HG03139 (cell line): ENCODE measurements at regions not wholly inside any gene's neighbourhood (a gene's known extent, or its start where the extent isn't known, plus 50 kb on each side); places are given as distances from the start of the nearest gene placed in this dataset.

Experiments
- ATAC-seq: cut with Tn5 transposase; IDR thresholded peaks from one replicate; pipeline ENCODE4 v1.9.1; 2021; ENCODE audit not compliant: unreplicated experiment

GRCh38 chr20:23155141-23155590, 69.0 kb upstream of the CD93 start:
- ATAC-seq, result no peak

GRCh38 chr20:23153696-23154341, 67.7 kb upstream of the CD93 start:
- no peak for ATAC-seq

DNA sequence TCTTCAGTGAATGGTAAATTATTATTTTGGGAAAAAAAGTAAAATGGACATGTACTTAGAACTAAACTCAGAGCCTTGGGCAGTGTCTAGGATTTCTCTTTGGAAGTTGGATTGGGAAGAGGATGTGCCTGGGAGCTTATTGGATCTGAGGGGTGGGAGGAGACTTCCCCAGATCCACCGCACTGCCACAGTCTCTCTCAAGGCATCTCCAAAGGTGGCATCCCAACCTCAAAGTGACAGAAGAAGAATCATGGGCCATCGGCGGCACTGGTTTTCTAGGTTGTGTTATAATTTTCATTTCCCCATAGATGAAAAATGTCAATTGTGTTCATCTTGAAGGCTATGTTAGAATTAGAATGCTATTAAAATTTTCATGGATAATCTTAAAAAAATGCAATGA, 66.8 kb upstream of the CD93 start:
- ATAC-seq, result no peak

DNA sequence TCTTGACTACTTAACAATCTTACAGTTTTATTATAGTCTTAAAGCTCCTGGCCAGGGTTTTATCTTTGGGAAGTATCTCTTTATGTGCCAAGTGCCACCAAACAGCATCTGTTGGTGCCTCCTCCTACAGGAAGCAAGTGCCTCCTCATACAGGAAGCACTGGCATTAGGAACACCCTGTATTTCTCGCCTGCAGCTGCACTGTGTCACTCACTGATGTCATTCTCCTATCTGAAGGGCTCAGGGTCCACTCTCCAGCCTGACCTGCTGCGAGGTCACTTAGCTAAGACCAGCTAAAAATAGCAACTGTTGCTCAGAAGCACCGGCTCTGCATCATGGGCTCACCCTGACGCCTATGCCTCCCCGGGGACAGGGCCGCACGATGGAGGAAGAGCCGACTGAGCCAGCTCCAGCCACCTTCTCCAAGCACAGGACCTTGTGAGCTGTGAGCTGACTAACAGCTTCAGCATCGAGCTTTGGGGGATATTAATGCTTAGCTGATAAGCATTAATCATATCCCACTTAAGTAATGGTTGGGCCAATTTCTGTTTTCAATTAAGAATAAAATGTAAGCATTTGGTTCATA, 66.3 kb upstream of the CD93 start:
- no peak for ATAC-seq

- no peak for ATAC-seq
Measured at GRCh38 chr20:23151885-23152284, 65.8 kb upstream of the CD93 start.

- no peak for ATAC-seq
Measured at GRCh38 chr20:23151008-23151703, 65.0 kb upstream of the CD93 start.

- no peak for ATAC-seq
Measured at GRCh38 chr20:23150304-23151007, 64.3 kb upstream of the CD93 start.

DNA sequence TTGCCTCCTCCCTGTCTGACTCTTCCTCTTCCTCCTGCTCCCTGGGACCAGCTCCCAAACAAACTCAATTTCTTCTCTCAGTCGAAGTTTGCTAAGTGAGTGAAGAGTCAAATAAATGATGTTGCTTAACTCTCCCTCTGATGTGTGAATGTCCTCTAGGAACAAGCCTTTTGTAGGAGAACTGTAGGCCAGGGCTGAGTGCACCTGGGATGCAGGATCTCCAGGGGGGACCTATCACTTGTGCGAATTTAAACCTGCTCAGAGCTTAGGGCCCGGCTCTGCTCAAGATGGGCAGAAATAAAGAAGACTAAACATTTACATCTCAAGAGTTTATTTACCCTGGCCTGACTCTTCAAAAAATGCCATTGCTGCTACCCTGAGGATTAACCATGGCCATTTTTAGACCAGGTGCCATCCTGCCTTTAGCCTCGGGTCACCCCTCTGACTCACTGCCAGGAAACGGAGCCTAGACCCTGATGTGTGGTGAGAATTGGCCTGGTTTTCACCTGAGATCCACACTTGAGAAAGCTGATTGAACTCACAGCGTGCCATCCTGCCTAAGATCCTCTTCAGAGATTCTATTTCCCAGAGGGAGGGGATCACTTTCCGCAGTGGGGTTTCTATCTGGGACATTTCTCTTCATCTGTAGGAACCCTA, 63.6 kb upstream of the CD93 start:
- no peak for ATAC-seq

GRCh38 chr20:23148731-23149570, 62.8 kb upstream of the CD93 start:
- ATAC-seq, result no peak

DNA sequence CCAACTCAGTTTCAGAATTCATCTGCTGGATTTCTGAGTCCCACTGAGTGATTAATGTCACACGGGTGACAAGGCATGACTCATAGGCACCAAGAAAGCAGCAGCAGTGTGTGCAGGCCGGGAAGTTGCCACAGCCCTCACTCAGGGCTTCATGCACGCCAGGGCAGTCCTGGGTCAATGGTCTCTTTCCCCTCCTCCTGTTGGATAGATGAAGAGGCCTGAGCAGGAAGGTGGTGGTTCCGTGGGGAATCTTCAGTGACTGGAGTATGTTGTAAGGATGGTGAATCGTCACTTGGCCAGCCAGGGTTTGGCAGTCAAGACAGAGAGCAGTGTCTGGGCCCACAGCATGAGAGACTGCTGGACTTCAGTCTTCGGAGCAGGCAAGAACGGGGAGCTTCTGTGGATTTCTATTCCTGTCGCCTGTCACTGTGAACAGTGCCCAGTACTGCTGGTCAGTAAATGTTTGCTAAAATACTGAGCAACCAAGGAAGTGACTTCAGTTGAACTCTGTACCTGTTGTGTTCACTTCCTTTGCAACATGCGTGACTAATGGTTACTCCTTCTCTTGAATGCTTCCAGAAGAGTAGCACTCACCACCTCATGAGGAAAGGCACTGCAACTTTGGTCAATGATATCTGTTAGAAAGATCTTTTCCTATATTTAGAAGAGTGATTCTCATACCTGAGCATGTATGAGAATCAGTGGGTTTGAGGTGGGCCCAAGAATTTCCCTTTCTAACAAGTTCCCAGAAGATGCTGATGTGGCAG, 62.0 kb upstream of the CD93 start:
- peak; percentile 40 for ATAC-seq

DNA sequence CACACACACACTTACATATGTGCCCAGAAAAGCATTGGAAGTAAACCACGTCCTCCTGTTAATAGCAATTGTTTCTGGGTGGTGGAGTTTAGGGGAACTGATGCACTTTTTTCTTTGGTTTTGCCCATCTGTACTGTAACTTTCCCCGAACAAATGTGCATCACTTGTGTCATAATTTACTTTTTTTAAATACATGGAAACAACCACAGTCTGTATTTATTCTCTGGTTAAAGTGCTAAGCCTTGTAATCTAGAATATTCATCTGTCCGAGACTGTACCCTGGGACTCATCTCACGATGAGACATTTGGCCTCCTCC, 61.5 kb upstream of the CD93 start:
- ATAC-seq, result no peak

DNA sequence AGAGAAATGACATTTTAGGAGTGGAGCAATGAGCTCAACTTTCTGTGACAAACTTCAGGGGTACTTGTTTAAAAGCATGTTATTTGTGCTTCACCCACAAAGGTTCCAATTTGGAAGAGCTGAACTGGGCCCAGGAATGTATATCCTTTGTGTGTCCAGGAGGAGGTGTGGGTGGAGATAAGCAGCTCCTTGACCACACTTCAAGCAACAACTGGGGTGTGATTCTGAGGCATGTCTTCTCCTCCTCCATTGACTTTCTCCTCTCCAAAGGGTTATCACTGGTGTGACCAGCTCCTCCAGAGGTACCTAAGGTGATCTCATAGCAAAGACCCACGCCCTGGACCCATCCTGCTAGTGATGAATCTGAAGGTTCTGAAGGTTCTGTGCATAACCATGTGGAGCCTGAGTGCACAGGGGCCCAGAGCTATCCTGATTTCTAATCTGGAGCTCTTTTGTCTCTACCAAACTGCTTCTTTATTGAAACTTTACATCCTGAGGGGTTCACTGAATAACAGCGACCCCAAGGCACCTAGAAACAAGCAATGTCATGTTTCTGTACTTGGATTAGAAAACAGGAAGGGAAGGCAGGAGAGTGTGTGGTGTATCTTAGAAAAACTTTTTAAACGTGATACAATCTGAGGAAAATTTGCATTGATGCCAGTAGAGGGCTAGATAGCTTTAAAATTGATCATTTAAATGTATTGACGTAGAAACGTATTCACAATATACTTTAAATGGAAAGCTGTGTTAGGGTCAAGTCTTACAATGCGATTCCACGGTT, 60.9 kb upstream of the CD93 start:
- ATAC-seq, result no peak

DNA sequence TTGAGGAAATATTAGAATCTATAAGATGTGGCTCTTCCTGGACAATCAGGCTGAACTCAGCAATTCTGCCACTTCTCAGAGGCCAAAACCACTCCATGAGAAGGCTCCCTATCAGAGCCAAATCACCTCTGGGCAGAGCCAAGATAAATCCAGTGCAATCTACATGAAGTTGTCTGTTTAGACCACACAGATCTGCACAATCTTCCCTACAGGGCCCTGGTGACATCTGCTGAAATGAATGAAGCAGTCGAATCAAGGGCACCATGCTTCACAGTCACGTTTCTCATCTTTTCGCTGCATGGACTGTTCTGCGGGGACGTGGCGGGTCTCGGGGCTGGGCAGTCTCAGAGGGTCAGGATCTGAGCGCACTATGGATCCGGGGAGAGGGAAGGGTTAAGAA, 60.1 kb upstream of the CD93 start:
- no peak for ATAC-seq

GRCh38 chr20:23145281-23145700, 59.2 kb upstream of the CD93 start:
- no peak for ATAC-seq

DNA sequence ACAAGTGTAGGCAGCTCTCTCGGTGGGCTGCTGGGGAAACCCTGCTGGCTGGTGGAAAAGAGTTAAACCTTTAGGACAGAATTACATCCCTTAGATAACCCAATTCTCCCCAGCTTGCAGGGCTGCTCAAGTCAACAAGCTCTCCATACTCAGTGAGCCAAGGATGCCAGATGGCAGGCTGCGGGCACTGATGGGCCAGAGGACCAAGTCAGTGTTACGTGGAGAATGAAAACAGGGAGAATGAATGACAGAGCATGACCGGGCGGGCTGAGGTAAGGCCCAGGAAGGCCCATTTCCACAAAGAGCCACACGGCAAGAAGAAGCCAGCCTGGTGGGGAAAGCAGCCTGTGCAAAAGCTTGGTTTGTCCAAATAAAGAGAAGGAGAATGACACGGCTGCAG, 58.7 kb upstream of the CD93 start:
- ATAC-seq, result no peak

DNA sequence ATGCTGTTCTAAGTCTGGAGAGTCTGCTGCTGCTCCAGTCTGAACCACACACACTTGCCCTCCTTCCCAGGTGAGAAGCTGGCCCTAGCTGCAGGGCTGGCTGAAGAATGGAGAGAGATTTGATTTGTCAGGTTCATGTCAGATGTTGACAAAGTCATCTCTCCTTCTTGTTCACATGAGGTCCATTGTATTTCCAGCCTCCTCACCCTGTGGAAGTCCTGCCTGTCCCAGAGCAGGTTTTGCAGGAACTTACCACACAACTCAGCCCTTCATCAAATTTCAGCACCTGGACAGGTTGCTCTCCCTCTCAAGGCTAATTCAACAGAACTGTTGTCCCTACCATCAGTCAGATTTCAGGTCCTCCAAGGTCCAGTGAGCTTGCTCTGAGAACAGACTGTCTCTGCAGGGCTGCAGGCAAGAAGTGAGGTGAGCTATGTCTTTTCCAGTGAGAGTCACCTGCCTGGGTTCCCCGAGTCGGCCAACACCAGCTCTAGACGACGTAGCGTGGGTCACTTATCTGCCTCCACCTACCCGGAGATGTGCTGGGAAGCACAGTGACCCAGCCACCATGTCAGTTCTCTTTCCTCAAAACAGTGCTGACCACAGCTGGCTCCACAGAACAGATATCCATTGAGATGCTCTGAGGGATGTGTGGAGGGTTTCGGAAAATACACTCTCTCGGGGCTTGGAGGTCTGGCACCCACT, 58.0 kb upstream of the CD93 start:
- ATAC-seq, result no peak

DNA sequence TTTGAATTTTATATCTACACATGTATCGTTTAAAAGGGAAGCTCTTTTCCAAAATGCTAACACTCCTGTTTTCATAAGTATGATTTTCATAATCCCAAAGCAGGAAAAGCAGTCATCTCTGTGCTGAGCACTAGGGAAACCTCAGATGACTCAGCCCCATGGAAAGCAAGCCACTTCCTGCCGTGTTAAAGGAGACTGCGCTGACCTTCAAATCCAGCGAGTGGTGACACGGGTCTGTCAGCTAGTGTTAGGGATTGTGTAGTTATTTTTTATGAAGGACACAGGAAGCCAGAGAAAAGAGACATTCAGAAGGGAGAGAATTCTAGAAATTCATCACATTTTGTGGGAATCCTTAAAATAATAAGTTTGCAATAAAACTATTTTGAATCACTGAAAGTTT, 57.0 kb upstream of the CD93 start:
- ATAC-seq, result no peak
